ENCODE measurements at regions not wholly inside any gene's neighbourhood (a gene's known extent, or its start where the extent isn't known, plus 50 kb on each side); places are given as distances from the start of the nearest gene placed in this dataset.

DNA sequence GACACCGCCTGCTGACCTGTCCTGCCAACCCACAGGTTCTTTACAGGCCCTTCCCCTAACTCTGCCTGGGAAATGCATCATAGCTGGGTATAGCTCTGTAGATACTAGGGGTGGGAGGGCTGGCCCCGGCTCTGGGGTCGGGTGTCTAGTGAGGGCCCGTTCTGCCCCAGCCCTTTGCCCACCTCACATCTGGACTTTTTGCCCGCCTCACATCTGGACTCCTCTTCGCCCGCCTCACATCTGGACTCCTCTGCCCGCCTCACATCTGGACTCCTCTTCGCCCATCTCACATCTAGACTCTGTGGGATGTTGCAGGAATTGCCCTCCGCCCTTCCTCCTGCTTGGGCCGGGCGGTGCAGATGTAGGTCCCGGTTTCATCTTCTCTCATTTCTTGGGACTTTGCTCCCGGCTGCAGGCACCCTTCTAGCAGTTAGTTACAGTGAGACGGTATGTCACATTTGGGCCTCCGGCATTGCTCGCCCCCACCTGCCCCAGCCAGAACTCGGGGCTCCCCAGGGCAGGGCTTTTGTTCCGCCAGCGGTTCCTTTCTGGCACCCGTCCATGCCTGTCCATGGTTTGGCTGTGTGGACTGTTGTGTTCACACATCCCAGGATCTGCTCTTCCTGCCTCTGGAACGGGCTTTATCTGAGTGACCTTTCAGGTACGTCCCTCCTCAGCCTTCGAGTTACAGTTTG, 1153.7 kb downstream of the BRD1 start:
- H2AK5ac ChIP-seq (ENCODE audit: low read depth, low read length): no peak overlapping the region
- no peak overlapping the region for H3K9ac ChIP-seq (ENCODE audit: low read depth, low read length)
- no peak overlapping the region for H2BK5ac ChIP-seq (ENCODE audit: low read depth, low read length, poor library complexity, severe bottlenecking)
- POLR2A ChIA-PET (ENCODE audit: unreplicated experiment): no interaction called here
- ATAC-seq (ENCODE audit: low read depth) (no peak), DNase-seq (no peak)
- WGBS, 2 experiments (ENCODE audit: extremely low coverage in 2 of 2, insufficient read length in 1 of 2): 69% methylated on average over 11 of the region's 24 CpGs; no CpG with 5 or more reads in 1 of the 2 experiments
- no peaks in the 10 kb centered on the region for H3K4me1 ChIP-seq (ENCODE audit: control insufficient read depth, insufficient read depth, low read length)
- no peak overlapping the region for H3K4me2 ChIP-seq (ENCODE audit: low read depth, low read length)
- no peak overlapping the region for H2AK9ac ChIP-seq (replicated peaks; ENCODE audit: low read depth, low read length, poor library complexity)
- dilution Hi-C loops (cut with HindIII; ENCODE audit: low sequenced_read_pairs, unreplicated experiment) (no loop called here), in situ Hi-C loops (cut with MboI; ENCODE audit: low sequenced_read_pairs) (no loop called here), intact Hi-C loops (cut with micrococcal nuclease) (no loop called here)
- peaks cover 54% of the 10 kb centered on the region for H3K9me3 ChIP-seq (ENCODE audit: control insufficient read depth, insufficient read depth, low read length)
- CTCF ChIA-PET: no interaction called here
- H3K4me3 ChIP-seq (ENCODE audit: insufficient read depth, low read depth, low read length): no peak overlapping the region
- no peak overlapping the region for H3K56ac ChIP-seq (ENCODE audit: extremely low read depth, insufficient read depth, low read length)
- H2BK15ac ChIP-seq (ENCODE audit: low read depth, low read length): no peak overlapping the region
- H3K18ac ChIP-seq (ENCODE audit: low read depth, low read length): no peak overlapping the region
- TF ChIP-seq, protein P1, sequence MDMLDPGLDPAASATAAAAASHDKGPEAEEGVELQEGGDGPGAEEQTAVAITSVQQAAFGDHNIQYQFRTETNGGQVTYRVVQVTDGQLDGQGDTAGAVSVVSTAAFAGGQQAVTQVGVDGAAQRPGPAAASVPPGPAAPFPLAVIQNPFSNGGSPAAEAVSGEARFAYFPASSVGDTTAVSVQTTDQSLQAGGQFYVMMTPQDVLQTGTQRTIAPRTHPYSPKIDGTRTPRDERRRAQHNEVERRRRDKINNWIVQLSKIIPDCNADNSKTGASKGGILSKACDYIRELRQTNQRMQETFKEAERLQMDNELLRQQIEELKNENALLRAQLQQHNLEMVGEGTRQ (IDR thresholded peaks at IDR 0.05; ENCODE audit: low read depth, low read length): no peak
- TF ChIP-seq, protein P2, sequence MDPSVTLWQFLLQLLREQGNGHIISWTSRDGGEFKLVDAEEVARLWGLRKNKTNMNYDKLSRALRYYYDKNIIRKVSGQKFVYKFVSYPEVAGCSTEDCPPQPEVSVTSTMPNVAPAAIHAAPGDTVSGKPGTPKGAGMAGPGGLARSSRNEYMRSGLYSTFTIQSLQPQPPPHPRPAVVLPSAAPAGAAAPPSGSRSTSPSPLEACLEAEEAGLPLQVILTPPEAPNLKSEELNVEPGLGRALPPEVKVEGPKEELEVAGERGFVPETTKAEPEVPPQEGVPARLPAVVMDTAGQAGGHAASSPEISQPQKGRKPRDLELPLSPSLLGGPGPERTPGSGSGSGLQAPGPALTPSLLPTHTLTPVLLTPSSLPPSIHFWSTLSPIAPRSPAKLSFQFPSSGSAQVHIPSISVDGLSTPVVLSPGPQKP (IDR thresholded peaks at IDR 0.05; ENCODE audit: borderline replicate concordance, low read depth, low read length): no peak
- H3K23ac ChIP-seq (ENCODE audit: low read depth, low read length): no peak overlapping the region
- H3K4ac ChIP-seq (ENCODE audit: low read depth, low read length): no peak overlapping the region
- H2BK20ac ChIP-seq (ENCODE audit: low read depth, low read length): no peak overlapping the region
- H3K27ac ChIP-seq (ENCODE audit: insufficient read depth, low read length): no peak overlapping the region
- H2BK120ac ChIP-seq (ENCODE audit: low read depth, low read length): no peak overlapping the region
- no peaks in the 10 kb centered on the region for H3K27me3 ChIP-seq (ENCODE audit: control insufficient read depth, insufficient read depth, low read length)
- H4K20me1 ChIP-seq (ENCODE audit: insufficient read depth, low read length): no peaks in the 10 kb centered on the region
- H3K14ac ChIP-seq (replicated peaks; ENCODE audit: low read depth, low read length): no peak overlapping the region
- H3K79me1 ChIP-seq (ENCODE audit: low read depth in 1 of 2, low read length in 2 of 2): no peaks in the 10 kb centered on the region
- H4K8ac ChIP-seq (ENCODE audit: low read depth in 2 of 2, low read length in 2 of 2): no peak overlapping the region
- H3K9me1 ChIP-seq (ENCODE audit: insufficient read depth, low read length): no peaks in the 10 kb centered on the region
- no peak overlapping the region for H2AFZ ChIP-seq (replicated peaks; ENCODE audit: low read length, poor library complexity)
- H4K91ac ChIP-seq (ENCODE audit: insufficient read depth, low read depth, low read length): no peak overlapping the region
- H4K5ac ChIP-seq (ENCODE audit: low read depth, low read length): no peak overlapping the region
- H3K36me3 ChIP-seq (ENCODE audit: control insufficient read depth, insufficient read depth, low read length): no peaks in the 10 kb centered on the region
- no TSS peak for BruUV-seq (replicated peaks)

Measured in IMR-90 (cell line).